GM12878 (cell line): ENCODE measurements at regions not wholly inside any gene's neighbourhood (a gene's known extent, or its start where the extent isn't known, plus 50 kb on each side); places are given as distances from the start of the nearest gene placed in this dataset.

Experiments
- ATF3 ChIP-seq: IDR thresholded peaks from 2 replicates; pipeline ENCODE4 v1.6.1; 2011; ENCODE audit warnings: low read depth, mild to moderate bottlenecking, low read length, moderate library complexity, borderline replicate concordance; ENCODE audit errors: extremely low read depth
- BACH1 ChIP-seq: fragments of 450-650 bp; IDR thresholded peaks from 2 replicates; pipeline ENCODE4 v1.6.1; 2017; ENCODE audit warnings: mild to moderate bottlenecking, borderline replicate concordance
- BRCA1 ChIP-seq: IDR thresholded peaks from 2 replicates; pipeline ENCODE4 v1.6.1; 2011; ENCODE audit warnings: low read depth, low read length, improper control_type of control experiment
- CBX5 ChIP-seq: sonication (generic); IDR thresholded peaks from 2 replicates; pipeline ENCODE4 v1.6.1; 2016; ENCODE audit warnings: low read depth, moderate library complexity, mild to moderate bottlenecking, inconsistent platforms
- E2F4 ChIP-seq: IDR thresholded peaks from 2 replicates; pipeline ENCODE4 v1.6.1; 2012; ENCODE audit warnings: low read depth, low read length, improper control_type of control experiment
- FOXK2 ChIP-seq: fragments of 450-650 bp; IDR thresholded peaks from 2 replicates; pipeline ENCODE4 v1.6.1; 2017; ENCODE audit warnings: mild to moderate bottlenecking, moderate library complexity
- HDGF ChIP-seq: fragments of 450-650 bp; IDR thresholded peaks from 2 replicates; pipeline ENCODE4 v1.6.1; 2016; ENCODE audit warnings: antibody characterized with exemption
- KAT2A ChIP-seq: conservative IDR thresholded peaks from 2 replicates; pipeline ENCODE4 v1.6.1; 2011; ENCODE audit warnings: low read depth, low read length; ENCODE audit not compliant: control insufficient read depth
- MTA2 ChIP-seq: fragments of 450-650 bp; IDR thresholded peaks from 2 replicates; pipeline ENCODE4 v1.6.1; 2016; ENCODE audit warnings: low read depth, mild to moderate bottlenecking, moderate library complexity
- MTA3 ChIP-seq: IDR thresholded peaks from 2 replicates; pipeline ENCODE4 v1.6.1; 2012; ENCODE audit warnings: low read length, inconsistent platforms, borderline replicate concordance
- NFYB ChIP-seq: IDR thresholded peaks from 2 replicates; pipeline ENCODE4 v1.6.1; 2011; ENCODE audit warnings: low read depth, mild to moderate bottlenecking, low read length, improper control_type of control experiment, moderate library complexity; ENCODE audit not compliant: insufficient read depth
- NRF1 ChIP-seq: conservative IDR thresholded peaks from 2 replicates; pipeline ENCODE4 v1.6.1; 2011; ENCODE audit warnings: mild to moderate bottlenecking, low read depth, low read length, improper control_type of control experiment
- PKNOX1 ChIP-seq: fragments of 450-650 bp; IDR thresholded peaks from 2 replicates; pipeline ENCODE4 v1.6.1; 2016; ENCODE audit warnings: mild to moderate bottlenecking
- PML ChIP-seq: IDR thresholded peaks from 2 replicates; pipeline ENCODE4 v1.6.1; 2012; ENCODE audit warnings: low read length, inconsistent platforms
- POLR2A ChIP-seq: IDR thresholded peaks from 2 replicates; pipeline ENCODE4 v1.6.1; 2011; ENCODE audit warnings: low read depth, mild to moderate bottlenecking, low read length
- RAD51 ChIP-seq: fragments of 450-650 bp; IDR thresholded peaks from 2 replicates; pipeline ENCODE4 v1.6.1; 2016; ENCODE audit warnings: moderate library complexity, mild to moderate bottlenecking, inconsistent platforms
- RB1 ChIP-seq: fragments of 450-650 bp; formaldehyde crosslinking; IDR thresholded peaks from 2 replicates; pipeline ENCODE4 v1.6.1; 2017; ENCODE audit warnings: mild to moderate bottlenecking, borderline replicate concordance
- SIX5 ChIP-seq: IDR thresholded peaks from 2 replicates; pipeline ENCODE4 v1.6.1; 2011; ENCODE audit warnings: mild to moderate bottlenecking, low read depth, low read length, moderate library complexity; ENCODE audit not compliant: severe bottlenecking
- YY1 ChIP-seq: IDR thresholded peaks from 2 replicates; pipeline ENCODE4 v1.6.1; 2011; ENCODE audit warnings: low read depth, mild to moderate bottlenecking, low read length
- ZBTB4 ChIP-seq: fragments of 450-650 bp; formaldehyde crosslinking; IDR thresholded peaks from 2 replicates; pipeline ENCODE4 v1.4.0; 2022; ENCODE audit warnings: mild to moderate bottlenecking, moderate library complexity
- ZNF207 ChIP-seq: fragments of 450-650 bp; IDR thresholded peaks from 2 replicates; pipeline ENCODE4 v1.6.1; 2014; ENCODE audit warnings: antibody characterized with exemption, mild to moderate bottlenecking, borderline replicate concordance
- TF ChIP-seq, protein P1 (sequence below): fragments of 150-350 bp; IDR thresholded peaks from 2 replicates; pipeline ENCODE4 v1.6.1; 2014; ENCODE audit warnings: mild to moderate bottlenecking, low read depth, low read length

DNA sequence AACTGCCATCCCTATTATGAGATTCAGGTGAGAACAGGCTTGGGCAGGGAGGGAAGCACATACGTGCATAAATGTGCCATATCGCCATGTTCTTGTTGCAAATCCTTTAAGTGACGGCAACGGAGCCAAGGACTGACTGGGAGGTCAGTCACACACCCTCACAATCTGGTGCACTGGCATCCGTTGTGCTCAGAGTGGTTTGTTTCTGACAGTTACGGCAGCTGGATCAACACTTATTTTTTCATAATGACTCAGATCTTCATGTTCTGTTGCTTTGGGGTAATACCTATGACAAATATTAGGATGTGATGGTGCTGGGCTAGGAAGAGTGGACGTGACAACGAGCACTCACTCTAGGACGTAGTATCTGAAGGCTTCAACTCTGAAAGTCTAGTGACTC lies 56.2 kb upstream of the PREP start (continued):
- TF ChIP-seq HDGF (no peak), FOXK2 (no peak), MTA3 (0 out of 2 replicates have a peak, but pooled peaks have one; percentile 47), POLR2A (peak; percentile 80), CBX5 (peak; percentile 79; the same call in 1 of the 2 replicates), KAT2A (no peak), RAD51 (peak; percentile 65), BRCA1 (no peak), PKNOX1 (peak; percentile 87), MTA2 (peak; percentile 99), YY1 (peak; percentile 78), BACH1 (peak; percentile 96), ZNF207 (no peak), NFYB (no peak), ZBTB4 (CRISPR knock-in tag) (no peak), E2F4 (no peak), SIX5 (no peak), PML (peak; percentile 93), ATF3 (no peak), NRF1 (no peak), RB1 (no peak)
- TF ChIP-seq, protein P1, sequence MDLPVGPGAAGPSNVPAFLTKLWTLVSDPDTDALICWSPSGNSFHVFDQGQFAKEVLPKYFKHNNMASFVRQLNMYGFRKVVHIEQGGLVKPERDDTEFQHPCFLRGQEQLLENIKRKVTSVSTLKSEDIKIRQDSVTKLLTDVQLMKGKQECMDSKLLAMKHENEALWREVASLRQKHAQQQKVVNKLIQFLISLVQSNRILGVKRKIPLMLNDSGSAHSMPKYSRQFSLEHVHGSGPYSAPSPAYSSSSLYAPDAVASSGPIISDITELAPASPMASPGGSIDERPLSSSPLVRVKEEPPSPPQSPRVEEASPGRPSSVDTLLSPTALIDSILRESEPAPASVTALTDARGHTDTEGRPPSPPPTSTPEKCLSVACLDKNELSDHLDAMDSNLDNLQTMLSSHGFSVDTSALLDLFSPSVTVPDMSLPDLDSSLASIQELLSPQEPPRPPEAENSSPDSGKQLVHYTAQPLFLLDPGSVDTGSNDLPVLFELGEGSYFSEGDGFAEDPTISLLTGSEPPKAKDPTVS: no peak
